Stimulated activated memory B cell treated with anti-CD40 and anti-IgM and Interleukin-4, amounts not matched to agents 10 μg/mL and 1 μg/mL and 100 μg/mL, for 72 hours (primary cell): ENCODE measurements at regions not wholly inside any gene's neighbourhood (a gene's known extent, or its start where the extent isn't known, plus 50 kb on each side); places are given as distances from the start of the nearest gene placed in this dataset.
"Not testable (repeated sequence)": the region's sequence is repeated elsewhere in the genome, so short reads cannot be mapped to it uniquely, and the experiment has no call there.

ENCODE experiments used
- ATAC-seq: fragments of 150-1000 bp; cut with Tn5 transposase; 2 replicates; pipeline ENCODE4 v1.10.0; 2021
- H3K27ac Mint-ChIP-seq: one replicate; pipeline ENCODE4 v1.8.0; 2022; ENCODE audit warnings: mild to moderate bottlenecking, mixed read lengths
- H3K27me3 Mint-ChIP-seq: one replicate; pipeline ENCODE4 v1.8.0; 2022; ENCODE audit warnings: mixed read lengths
- H3K36me3 Mint-ChIP-seq: one replicate; pipeline ENCODE4 v1.8.0; 2022; ENCODE audit warnings: mixed read lengths
- H3K4me1 Mint-ChIP-seq: one replicate; pipeline ENCODE4 v1.8.0; 2022; ENCODE audit warnings: mixed read lengths
- H3K4me3 Mint-ChIP-seq: one replicate; pipeline ENCODE4 v1.8.0; 2022; ENCODE audit warnings: mild to moderate bottlenecking, moderate library complexity, mixed read lengths
- H3K9me3 Mint-ChIP-seq: one replicate; pipeline ENCODE4 v1.8.0; 2022; ENCODE audit warnings: mixed read lengths

- H3K4me3 Mint-ChIP-seq = no peak overlapping the region
- H3K9me3 Mint-ChIP-seq = no peaks in the 10 kb centered on the region
- no peaks in the 10 kb centered on the region for H3K36me3 Mint-ChIP-seq
- H3K4me1 Mint-ChIP-seq = peaks cover 20% of the 10 kb centered on the region
- no peak overlapping the region for H3K27ac Mint-ChIP-seq
- ATAC-seq = no peak
- peaks cover 16% of the 10 kb centered on the region for H3K27me3 Mint-ChIP-seq
Measured at GRCh38 chr11:69215784-69216415, 60.2 kb downstream of the SMIM38 start.

- no peaks in the 10 kb centered on the region for H3K36me3 Mint-ChIP-seq
- no peak overlapping the region for H3K27ac Mint-ChIP-seq
- no peaks in the 10 kb centered on the region for H3K9me3 Mint-ChIP-seq
- H3K4me3 Mint-ChIP-seq = no peak overlapping the region
- no peak for ATAC-seq
- peaks cover 20% of the 10 kb centered on the region for H3K4me1 Mint-ChIP-seq
- peaks cover 16% of the 10 kb centered on the region for H3K27me3 Mint-ChIP-seq
Measured at GRCh38 chr11:69216647-69217051, 60.9 kb downstream of the SMIM38 start.

- Mint-ChIP-seq H3K4me3 (no peak overlapping the region), H3K4me1 (peaks cover 14% of the 10 kb centered on the region), H3K9me3 (no peaks in the 10 kb centered on the region), H3K27me3 (peaks cover 11% of the 10 kb centered on the region), H3K36me3 (no peaks in the 10 kb centered on the region), H3K27ac (no peak overlapping the region)
- ATAC-seq = peak; percentile 10
Measured at GRCh38 chr11:69217276-69218105, 61.8 kb downstream of the SMIM38 start.

GRCh38 chr11:69218271-69218682 lies 62.5 kb downstream of the SMIM38 start:
- Mint-ChIP-seq H3K4me3 (no peak overlapping the region), H3K9me3 (no peaks in the 10 kb centered on the region), H3K36me3 (no peaks in the 10 kb centered on the region), H3K4me1 (peaks cover 6% of the 10 kb centered on the region), H3K27ac (no peak overlapping the region), H3K27me3 (peaks cover 7% of the 10 kb centered on the region)
- ATAC-seq = no peak

- H3K36me3 Mint-ChIP-seq = no peaks in the 10 kb centered on the region
- ATAC-seq = no peak
Measured at GRCh38 chr11:69218946-69219720, 63.4 kb downstream of the SMIM38 start.

GRCh38 chr11:69219991-69220390 lies 64.3 kb downstream of the SMIM38 start:
- Mint-ChIP-seq H3K27me3 (peaks cover 10% of the 10 kb centered on the region), H3K4me1 (no peaks in the 10 kb centered on the region), H3K27ac (no peak overlapping the region), H3K9me3 (peaks cover under 1% of the 10 kb centered on the region), H3K36me3 (no peaks in the 10 kb centered on the region), H3K4me3 (no peak overlapping the region)
- ATAC-seq = no peak

More at GRCh38 chr11:69218946-69219720, 63.4 kb downstream of the SMIM38 start:
- Mint-ChIP-seq H3K4me1 (no peaks in the 10 kb centered on the region), H3K27me3 (peaks cover 7% of the 10 kb centered on the region), H3K4me3 (no peak overlapping the region), H3K9me3 (no peaks in the 10 kb centered on the region), H3K27ac (no peak overlapping the region)

GRCh38 chr11:69220561-69221051 lies 64.9 kb downstream of the SMIM38 start:
- ATAC-seq = no peak
- Mint-ChIP-seq H3K4me1 (no peaks in the 10 kb centered on the region), H3K36me3 (no peaks in the 10 kb centered on the region), H3K27ac (no peak overlapping the region), H3K9me3 (peaks cover 4% of the 10 kb centered on the region), H3K4me3 (no peak overlapping the region), H3K27me3 (peaks cover 16% of the 10 kb centered on the region)

- Mint-ChIP-seq H3K4me1 (no peaks in the 10 kb centered on the region), H3K4me3 (no peak overlapping the region), H3K27ac (no peak overlapping the region), H3K27me3 (peaks cover 21% of the 10 kb centered on the region), H3K9me3 (peaks cover 5% of the 10 kb centered on the region), H3K36me3 (no peaks in the 10 kb centered on the region)
- ATAC-seq = no peak
Measured at GRCh38 chr11:69221086-69221485, 65.4 kb downstream of the SMIM38 start.

GRCh38 chr11:69221636-69222035 lies 65.9 kb downstream of the SMIM38 start:
- H3K4me3 Mint-ChIP-seq, H3K4me1 Mint-ChIP-seq, H3K36me3 Mint-ChIP-seq, ATAC-seq, H3K27ac Mint-ChIP-seq: not testable (repeated sequence)
- H3K9me3 Mint-ChIP-seq = peaks cover 10% of the 10 kb centered on the region
- peaks cover 27% of the 10 kb centered on the region for H3K27me3 Mint-ChIP-seq

- no peak for ATAC-seq
- peaks cover 42% of the 10 kb centered on the region for H3K27me3 Mint-ChIP-seq
- H3K9me3 Mint-ChIP-seq = peaks cover 18% of the 10 kb centered on the region
Measured at GRCh38 chr11:69227271-69227670, 66.7 kb upstream of the MYEOV start.

GRCh38 chr11:69229511-69229910 lies 64.4 kb upstream of the MYEOV start:
- Mint-ChIP-seq H3K4me3 (no peak overlapping the region), H3K4me1 (no peaks in the 10 kb centered on the region), H3K9me3 (peaks cover 18% of the 10 kb centered on the region), H3K36me3 (no peaks in the 10 kb centered on the region), H3K27me3 (peaks cover 53% of the 10 kb centered on the region), H3K27ac (no peak overlapping the region)
- ATAC-seq = no peak

More at GRCh38 chr11:69227271-69227670, 66.7 kb upstream of the MYEOV start:
- Mint-ChIP-seq H3K36me3 (no peaks in the 10 kb centered on the region), H3K4me3 (no peak overlapping the region), H3K27ac (no peak overlapping the region), H3K4me1 (no peaks in the 10 kb centered on the region)

GRCh38 chr11:69230856-69231425 lies 63.0 kb upstream of the MYEOV start:
- Mint-ChIP-seq H3K4me3 (no peak overlapping the region), H3K36me3 (no peaks in the 10 kb centered on the region), H3K27me3 (peaks cover 40% of the 10 kb centered on the region), H3K4me1 (no peaks in the 10 kb centered on the region), H3K9me3 (peaks cover 15% of the 10 kb centered on the region), H3K27ac (no peak overlapping the region)
- ATAC-seq = no peak

- Mint-ChIP-seq H3K4me3 (no peak overlapping the region), H3K27ac (no peak overlapping the region)
Measured at GRCh38 chr11:69231466-69232018, 62.4 kb upstream of the MYEOV start.

GRCh38 chr11:69232821-69233743 lies 60.9 kb upstream of the MYEOV start:
- Mint-ChIP-seq H3K4me3 (no peak overlapping the region), H3K4me1 (no peaks in the 10 kb centered on the region), H3K9me3 (no peaks in the 10 kb centered on the region), H3K27ac (no peak overlapping the region), H3K36me3 (no peaks in the 10 kb centered on the region), H3K27me3 (peaks cover 36% of the 10 kb centered on the region)
- ATAC-seq = no peak

More at GRCh38 chr11:69231466-69232018, 62.4 kb upstream of the MYEOV start:
- Mint-ChIP-seq H3K27me3 (peaks cover 40% of the 10 kb centered on the region), H3K36me3 (no peaks in the 10 kb centered on the region), H3K4me1 (no peaks in the 10 kb centered on the region), H3K9me3 (peaks cover 9% of the 10 kb centered on the region)
- ATAC-seq = no peak
